DOHH2 (cell line): ENCODE measurements at regions not wholly inside any gene's neighbourhood (a gene's known extent, or its start where the extent isn't known, plus 50 kb on each side); places are given as distances from the start of the nearest gene placed in this dataset.
"Not testable (repeated sequence)": the region's sequence is repeated elsewhere in the genome, so short reads cannot be mapped to it uniquely, and the experiment has no call there.

Experiments
- H3F3A ChIP-seq: fragments of 200-600 bp; sonication (generic), shearing (Covaris generic); 2 replicates; pipeline ENCODE4 v1.6.0; 2016; ENCODE audit warnings: antibody characterized with exemption, mild to moderate bottlenecking; ENCODE audit not compliant: control insufficient read depth, insufficient read depth
- H3K27ac ChIP-seq: fragments of 200-600 bp; sonication (generic); 2 replicates; pipeline ENCODE4 v1.5.1; 2014; ENCODE audit warnings: low read depth, mild to moderate bottlenecking, low read length, moderate library complexity
- H3K27me3 ChIP-seq: fragments of 200-600 bp; sonication (generic); 2 replicates; pipeline ENCODE4 v1.6.1; 2014; ENCODE audit warnings: mild to moderate bottlenecking, low read length, mixed read lengths; ENCODE audit not compliant: control insufficient read depth
- H3K36me3 ChIP-seq: fragments of 200-600 bp; sonication (generic); 2 replicates; pipeline ENCODE4 v1.6.1; 2014; ENCODE audit warnings: mild to moderate bottlenecking, low read length, moderate library complexity, mixed read lengths; ENCODE audit not compliant: control insufficient read depth
- H3K4me1 ChIP-seq: fragments of 200-600 bp; sonication (generic); 2 replicates; pipeline ENCODE4 v1.6.1; 2014; ENCODE audit warnings: mild to moderate bottlenecking, low read length, mixed read lengths; ENCODE audit not compliant: control insufficient read depth
- H3K4me2 ChIP-seq: fragments of 200-600 bp; sonication (generic); 2 replicates; pipeline ENCODE4 v1.6.0; 2014; ENCODE audit warnings: mild to moderate bottlenecking, low read length, moderate library complexity
- H3K4me3 ChIP-seq: fragments of 200-600 bp; sonication (generic); 2 replicates; pipeline ENCODE4 v1.5.1; 2014; ENCODE audit warnings: mild to moderate bottlenecking, low read length, mixed read lengths
- H3K79me2 ChIP-seq: fragments of 200-600 bp; sonication (generic); 2 replicates; pipeline ENCODE4 v1.6.1; 2014; ENCODE audit warnings: mild to moderate bottlenecking, low read length, mixed read lengths; ENCODE audit not compliant: control insufficient read depth
- H3K9me2 ChIP-seq: fragments of 200-600 bp; sonication (generic); replicated peaks from 2 replicates; pipeline ENCODE4 v1.6.1; 2014; ENCODE audit warnings: mild to moderate bottlenecking, low read length, mixed read lengths; ENCODE audit not compliant: control insufficient read depth
- H3K9me3 ChIP-seq: fragments of 200-600 bp; sonication (generic); 2 replicates; pipeline ENCODE4 v1.6.1; 2014; ENCODE audit warnings: antibody characterized with exemption, low read length, mixed read lengths; ENCODE audit not compliant: control insufficient read depth, insufficient read depth
- H4K20me1 ChIP-seq: fragments of 200-600 bp; sonication (generic); 2 replicates; pipeline ENCODE4 v1.6.0; 2014; ENCODE audit warnings: low read depth, mild to moderate bottlenecking, antibody characterized with exemption, low read length, moderate library complexity; ENCODE audit not compliant: control insufficient read depth, insufficient read depth
- EZH2phosphoT487 ChIP-seq: fragments of 200-600 bp; sonication (generic); IDR thresholded peaks from 2 replicates; pipeline ENCODE4 v1.6.1; 2017; ENCODE audit warnings: borderline replicate concordance, mild to moderate bottlenecking, antibody characterized with exemption, low read length, moderate library complexity, mixed read lengths
- TF ChIP-seq, protein P1 (sequence below): fragments of 200-600 bp; sonication (generic); IDR thresholded peaks from one replicate; pipeline ENCODE4 v1.5.1; 2014; ENCODE audit warnings: antibody characterized with exemption, mild to moderate bottlenecking, low read depth, low read length; ENCODE audit not compliant: poor library complexity, severe bottlenecking

DNA sequence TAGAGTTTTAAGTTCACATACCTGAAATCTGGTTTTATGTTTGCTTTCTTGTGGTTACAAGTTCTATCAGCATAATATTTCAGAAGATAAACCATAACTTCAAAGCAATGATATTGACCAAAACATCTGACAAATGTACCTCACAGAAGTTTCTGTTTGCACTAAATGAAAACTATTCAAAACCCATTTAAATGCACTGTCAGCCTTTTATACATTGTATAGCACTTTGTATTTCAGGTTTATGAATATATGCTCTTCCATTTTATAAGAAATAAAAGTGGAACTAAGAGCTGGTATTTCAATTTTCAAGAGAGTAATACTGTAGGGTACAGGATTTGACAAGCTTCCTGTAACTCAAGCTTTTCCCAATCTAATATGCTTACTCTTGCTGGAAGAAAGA lies 388.6 kb upstream of the MBL2 start:
- no peak overlapping the region for H3K27ac ChIP-seq
- no peaks in the 10 kb centered on the region for H3F3A ChIP-seq

DNA sequence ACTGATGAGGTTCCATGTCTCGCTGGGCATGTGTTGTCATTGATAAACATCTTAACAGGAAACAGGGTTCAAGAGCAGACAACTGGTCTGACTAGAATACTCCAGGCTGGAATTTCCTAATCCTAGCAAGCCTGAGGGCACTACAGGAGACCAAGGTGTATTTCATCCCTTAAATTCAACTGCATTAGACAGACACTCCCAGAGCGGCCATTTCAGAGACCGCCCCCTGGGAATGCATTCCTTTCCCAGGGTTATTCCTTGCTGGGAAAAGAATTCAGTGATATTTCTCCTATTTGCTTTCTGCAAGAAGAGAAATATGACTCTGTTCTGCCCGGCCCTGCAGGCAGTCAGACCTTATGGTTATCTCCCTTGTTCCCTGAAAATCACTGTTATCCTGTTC lies 383.1 kb upstream of the MBL2 start:
- H3K36me3 ChIP-seq = not testable (repeated sequence)

More for the DNA sequence above, 388.6 kb upstream of the MBL2 start:
- Histone ChIP-seq H3K27me3 (no peaks in the 10 kb centered on the region), H3K4me2 (no peak overlapping the region), H3K36me3 (no peaks in the 10 kb centered on the region), H3K79me2 (no peaks in the 10 kb centered on the region), H3K9me3 (no peaks in the 10 kb centered on the region), H4K20me1 (no peaks in the 10 kb centered on the region), H3K4me1 (no peaks in the 10 kb centered on the region), H3K4me3 (no peak overlapping the region), H3K9me2 (no peaks in the 10 kb centered on the region)
- TF ChIP-seq, protein P1, sequence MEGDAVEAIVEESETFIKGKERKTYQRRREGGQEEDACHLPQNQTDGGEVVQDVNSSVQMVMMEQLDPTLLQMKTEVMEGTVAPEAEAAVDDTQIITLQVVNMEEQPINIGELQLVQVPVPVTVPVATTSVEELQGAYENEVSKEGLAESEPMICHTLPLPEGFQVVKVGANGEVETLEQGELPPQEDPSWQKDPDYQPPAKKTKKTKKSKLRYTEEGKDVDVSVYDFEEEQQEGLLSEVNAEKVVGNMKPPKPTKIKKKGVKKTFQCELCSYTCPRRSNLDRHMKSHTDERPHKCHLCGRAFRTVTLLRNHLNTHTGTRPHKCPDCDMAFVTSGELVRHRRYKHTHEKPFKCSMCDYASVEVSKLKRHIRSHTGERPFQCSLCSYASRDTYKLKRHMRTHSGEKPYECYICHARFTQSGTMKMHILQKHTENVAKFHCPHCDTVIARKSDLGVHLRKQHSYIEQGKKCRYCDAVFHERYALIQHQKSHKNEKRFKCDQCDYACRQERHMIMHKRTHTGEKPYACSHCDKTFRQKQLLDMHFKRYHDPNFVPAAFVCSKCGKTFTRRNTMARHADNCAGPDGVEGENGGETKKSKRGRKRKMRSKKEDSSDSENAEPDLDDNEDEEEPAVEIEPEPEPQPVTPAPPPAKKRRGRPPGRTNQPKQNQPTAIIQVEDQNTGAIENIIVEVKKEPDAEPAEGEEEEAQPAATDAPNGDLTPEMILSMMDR = no peak
- no peak for TF ChIP-seq EZH2phosphoT487

DNA sequence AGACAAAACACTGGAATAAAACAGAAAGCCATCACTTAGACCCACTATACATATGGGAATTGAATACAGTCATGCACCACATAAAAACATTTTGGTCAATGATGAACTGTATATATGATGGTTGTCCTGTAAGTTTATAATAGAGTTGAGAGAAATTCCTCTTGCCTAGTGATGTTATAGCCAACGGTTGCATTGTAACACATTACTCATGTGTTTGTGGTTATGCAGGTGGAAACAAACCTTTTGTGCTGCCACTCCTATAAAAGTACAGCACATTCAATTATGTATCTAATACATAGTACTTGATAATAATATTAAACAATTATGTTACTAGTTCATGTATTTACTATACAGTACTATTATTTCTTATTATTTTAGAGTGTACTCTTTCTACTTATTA lies 381.2 kb upstream of the MBL2 start:
- no peaks in the 10 kb centered on the region for H3F3A ChIP-seq

More for the DNA sequence above, 383.1 kb upstream of the MBL2 start:
- H3K9me2 ChIP-seq, H3K27me3 ChIP-seq, H3K4me3 ChIP-seq, H3K4me1 ChIP-seq, H3K79me2 ChIP-seq, H3F3A ChIP-seq, H3K4me2 ChIP-seq, H3K27ac ChIP-seq, H4K20me1 ChIP-seq, H3K9me3 ChIP-seq: not testable (repeated sequence)

DNA sequence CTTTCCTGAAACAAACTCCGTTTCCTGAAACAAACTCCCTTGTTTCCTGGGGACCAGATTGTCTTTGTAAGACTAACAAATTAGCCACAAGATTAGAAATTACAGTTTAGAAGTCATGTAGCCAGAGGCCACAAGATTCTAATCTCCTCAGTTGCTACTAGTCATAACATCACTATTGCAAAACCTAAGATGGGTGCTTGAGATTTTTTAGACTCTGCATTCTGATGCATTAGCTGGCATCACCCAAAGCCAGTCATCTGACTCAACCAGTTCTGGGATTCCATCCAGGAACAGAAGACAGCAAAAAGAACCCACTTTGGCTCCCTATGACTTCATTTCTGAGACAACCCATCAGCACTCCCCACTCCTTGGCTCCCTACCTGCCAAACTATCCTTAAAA lies 367.9 kb upstream of the MBL2 start:
- H3K4me1 ChIP-seq = no peaks in the 10 kb centered on the region
- no peaks in the 10 kb centered on the region for H3K36me3 ChIP-seq
- TF ChIP-seq EZH2phosphoT487 = no peak
- TF ChIP-seq, protein P1 = no peak

More for the DNA sequence above, 381.2 kb upstream of the MBL2 start:
- Histone ChIP-seq H3K9me3 (no peaks in the 10 kb centered on the region), H4K20me1 (no peaks in the 10 kb centered on the region), H3K27me3 (no peaks in the 10 kb centered on the region), H3K79me2 (no peaks in the 10 kb centered on the region), H3K9me2 (no peaks in the 10 kb centered on the region), H3K4me2 (no peak overlapping the region), H3K36me3 (no peaks in the 10 kb centered on the region), H3K27ac (no peak overlapping the region), H3K4me1 (no peaks in the 10 kb centered on the region), H3K4me3 (no peak overlapping the region)
- no peak for TF ChIP-seq EZH2phosphoT487
- TF ChIP-seq, protein P1 = no peak

More for the DNA sequence above, 367.9 kb upstream of the MBL2 start:
- Histone ChIP-seq H3K79me2 (no peaks in the 10 kb centered on the region), H3F3A (no peaks in the 10 kb centered on the region), H3K9me2 (no peaks in the 10 kb centered on the region), H4K20me1 (no peaks in the 10 kb centered on the region), H3K27ac (no peak overlapping the region), H3K4me2 (no peak overlapping the region), H3K27me3 (no peaks in the 10 kb centered on the region), H3K9me3 (no peaks in the 10 kb centered on the region), H3K4me3 (no peak overlapping the region)
